ENCODE measurements at regions not wholly inside any gene's neighbourhood (a gene's known extent, or its start where the extent isn't known, plus 50 kb on each side); places are given as distances from the start of the nearest gene placed in this dataset.

GRCh38 chr1:5304702-5305101, 650.3 kb downstream of the AJAP1 start:
- no peaks in the 10 kb centered on the region for H3K27me3 ChIP-seq (replicated peaks)
- H3K36me3 ChIP-seq, result no peaks in the 10 kb centered on the region
- H3K9me3 ChIP-seq (replicated peaks), result no peaks in the 10 kb centered on the region; the same call in 1 of the 2 replicates
- no peak overlapping the region for H3K4me3 ChIP-seq
- H3K27ac ChIP-seq, result no peak overlapping the region
- H3K4me1 ChIP-seq (replicated peaks), result no peaks in the 10 kb centered on the region
- DNase-seq (ENCODE audit: low read depth in 1 of 2, low spot score in 2 of 2), result no peak

DNA sequence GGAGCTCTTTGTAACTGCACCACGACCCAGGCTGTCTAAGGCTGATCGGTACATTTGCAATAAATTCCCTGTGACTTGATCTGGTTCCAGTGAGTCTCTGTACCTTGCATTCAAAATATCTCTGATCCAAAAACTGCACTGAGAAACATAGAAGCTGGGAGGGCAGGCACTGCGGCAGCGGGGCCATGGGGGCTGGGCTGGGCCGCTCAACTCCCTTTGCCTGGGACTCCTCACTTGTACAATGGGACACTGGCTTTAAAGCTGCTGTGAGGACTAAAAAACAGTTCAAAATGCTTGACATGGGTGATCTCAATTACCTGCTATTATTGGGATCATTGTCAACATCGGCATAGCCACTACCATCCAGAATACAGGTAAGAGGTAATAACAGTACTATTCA, 644.0 kb downstream of the AJAP1 start:
- no peaks in the 10 kb centered on the region for H3K4me1 ChIP-seq (replicated peaks)
- no peak overlapping the region for H3K4me3 ChIP-seq
- no peaks in the 10 kb centered on the region for H3K27me3 ChIP-seq (replicated peaks)
- no peak for DNase-seq (ENCODE audit: low read depth in 1 of 2, low spot score in 2 of 2)
- H3K27ac ChIP-seq, result no peak overlapping the region
- no peaks in the 10 kb centered on the region for H3K36me3 ChIP-seq
- no peaks in the 10 kb centered on the region; the same call in 1 of the 2 replicates for H3K9me3 ChIP-seq (replicated peaks)

DNA sequence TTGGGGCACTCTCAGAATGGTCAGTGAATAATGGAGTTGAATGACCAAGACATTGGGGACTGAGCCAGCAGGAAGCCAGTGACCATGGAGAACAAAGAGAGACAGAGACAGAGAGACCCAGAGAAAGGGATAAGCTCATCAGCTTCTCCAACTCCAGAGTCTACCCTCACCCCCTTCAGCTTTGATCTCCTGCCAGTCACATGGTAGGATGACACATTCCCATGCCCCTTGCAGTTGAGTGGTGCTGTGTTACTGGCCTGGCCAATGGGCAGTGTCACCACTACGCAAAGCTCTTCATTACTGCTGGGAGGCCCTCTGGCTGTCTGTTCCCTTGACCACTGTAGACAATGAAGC, 643.5 kb downstream of the AJAP1 start:
- Histone ChIP-seq H3K27ac (no peak overlapping the region), H3K36me3 (no peaks in the 10 kb centered on the region), H3K27me3 (replicated peaks) (no peaks in the 10 kb centered on the region), H3K4me3 (no peak overlapping the region), H3K4me1 (replicated peaks) (no peaks in the 10 kb centered on the region), H3K9me3 (replicated peaks) (no peaks in the 10 kb centered on the region; the same call in 1 of the 2 replicates)
- no peak for DNase-seq (ENCODE audit: low read depth in 1 of 2, low spot score in 2 of 2)

GRCh38 chr1:5297180-5297885, 642.9 kb downstream of the AJAP1 start:
- Histone ChIP-seq H3K9me3 (replicated peaks) (no peaks in the 10 kb centered on the region; the same call in 1 of the 2 replicates), H3K4me3 (no peak overlapping the region)

GRCh38 chr1:5296557-5297179, 642.3 kb downstream of the AJAP1 start:
- Histone ChIP-seq H3K27ac (no peak overlapping the region), H3K4me3 (no peak overlapping the region), H3K36me3 (no peaks in the 10 kb centered on the region), H3K9me3 (replicated peaks) (peaks cover 5% of the 10 kb centered on the region; the same call in 1 of the 2 replicates), H3K27me3 (replicated peaks) (no peaks in the 10 kb centered on the region), H3K4me1 (replicated peaks) (no peaks in the 10 kb centered on the region)
- DNase-seq (ENCODE audit: low read depth in 1 of 2, low spot score in 2 of 2), result no peak

More at GRCh38 chr1:5297180-5297885, 642.9 kb downstream of the AJAP1 start:
- Histone ChIP-seq H3K4me1 (replicated peaks) (no peaks in the 10 kb centered on the region), H3K27me3 (replicated peaks) (no peaks in the 10 kb centered on the region), H3K27ac (no peak overlapping the region), H3K36me3 (no peaks in the 10 kb centered on the region)
- DNase-seq (ENCODE audit: low read depth in 1 of 2, low spot score in 2 of 2), result no peak

GRCh38 chr1:5296095-5296494, 641.7 kb downstream of the AJAP1 start:
- H3K4me3 ChIP-seq, result no peak overlapping the region
- no peaks in the 10 kb centered on the region for H3K4me1 ChIP-seq (replicated peaks)
- H3K9me3 ChIP-seq (replicated peaks), result peaks cover 5% of the 10 kb centered on the region; the same call in 1 of the 2 replicates
- H3K27ac ChIP-seq, result no peak overlapping the region
- DNase-seq (ENCODE audit: low read depth in 1 of 2, low spot score in 2 of 2), result no peak
- no peaks in the 10 kb centered on the region for H3K27me3 ChIP-seq (replicated peaks)
- H3K36me3 ChIP-seq, result no peaks in the 10 kb centered on the region

DNA sequence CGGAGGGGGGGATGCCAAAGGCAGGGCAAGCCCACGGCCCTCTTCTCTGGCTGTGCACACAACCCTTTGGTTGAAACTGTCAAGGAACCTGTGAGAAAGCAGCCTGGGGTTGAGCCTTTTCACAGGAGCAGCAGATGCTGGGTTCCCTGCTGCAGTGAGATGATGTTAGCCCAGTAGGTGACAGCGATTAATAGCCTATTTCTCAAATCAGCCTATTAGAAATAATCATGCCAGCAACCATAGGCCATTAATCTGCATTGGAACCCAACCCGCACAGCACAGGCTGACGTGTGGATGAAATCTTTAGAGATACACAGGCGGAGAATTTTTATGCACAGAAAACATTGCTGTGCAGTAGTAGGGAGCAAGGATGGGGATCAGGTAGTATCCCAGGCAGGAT, 637.5 kb downstream of the AJAP1 start:
- H3K4me1 ChIP-seq (replicated peaks), result no peaks in the 10 kb centered on the region
- H3K27ac ChIP-seq, result no peak overlapping the region
- H3K36me3 ChIP-seq, result no peaks in the 10 kb centered on the region
- peaks cover 10% of the 10 kb centered on the region; the same call in 1 of the 2 replicates for H3K9me3 ChIP-seq (replicated peaks)
- no peaks in the 10 kb centered on the region for H3K27me3 ChIP-seq (replicated peaks)
- DNase-seq (ENCODE audit: low read depth in 1 of 2, low spot score in 2 of 2), result no peak
- H3K4me3 ChIP-seq, result no peak overlapping the region

DNA sequence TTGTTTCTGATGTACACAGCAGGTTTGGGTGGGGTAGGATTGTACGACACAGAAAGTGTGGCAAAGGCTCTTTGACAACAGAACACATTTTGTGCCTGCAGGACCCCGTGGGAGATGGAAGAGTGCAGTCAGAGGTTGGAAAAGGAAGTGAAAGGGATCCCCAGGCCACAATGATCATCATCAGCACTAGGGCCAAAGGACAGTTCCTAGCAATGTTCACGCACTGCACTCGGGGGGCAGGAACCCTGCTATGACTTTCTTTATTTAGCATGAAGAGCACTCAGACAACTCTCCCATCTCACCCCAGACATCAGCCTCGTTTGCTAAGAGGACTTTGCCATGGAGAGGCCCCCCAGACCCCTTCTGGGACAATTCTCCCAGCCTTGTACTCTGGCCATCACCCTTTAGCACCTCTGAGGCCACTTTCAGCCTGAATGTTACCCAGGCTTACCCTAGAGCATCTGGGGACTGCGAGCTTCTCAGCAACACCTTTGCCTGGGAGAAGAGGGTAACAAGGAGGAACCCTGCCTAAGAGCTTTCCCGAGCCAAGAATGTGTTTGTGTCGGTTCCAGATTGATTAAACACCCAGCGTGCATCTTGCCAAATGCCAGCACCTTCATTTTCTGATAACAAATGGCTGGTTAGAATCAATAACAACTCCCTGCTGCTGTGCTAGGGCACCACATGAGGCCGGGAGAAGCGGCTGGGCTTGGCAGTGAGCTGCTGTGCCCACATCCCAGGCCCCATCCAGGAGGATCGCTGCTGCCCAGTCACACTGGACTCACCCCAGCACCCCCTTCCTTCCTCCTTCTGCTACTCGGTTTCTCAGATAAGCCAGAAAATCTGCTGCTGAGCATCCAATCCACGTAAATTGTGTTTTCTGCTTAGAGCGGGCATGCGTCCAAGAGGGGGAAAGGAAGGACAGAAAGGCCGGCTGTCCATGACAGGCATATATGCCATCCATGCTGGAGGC, 633.1 kb downstream of the AJAP1 start:
- Histone ChIP-seq H3K9me3 (replicated peaks) (peaks cover 13% of the 10 kb centered on the region; the same call in 1 of the 2 replicates), H3K36me3 (no peaks in the 10 kb centered on the region), H3K27ac (no peak overlapping the region)

GRCh38 chr1:5286244-5286643, 631.8 kb downstream of the AJAP1 start:
- H3K4me1 ChIP-seq (replicated peaks), result no peaks in the 10 kb centered on the region
- peaks cover 8% of the 10 kb centered on the region for H3K9me3 ChIP-seq (replicated peaks)
- no peaks in the 10 kb centered on the region for H3K27me3 ChIP-seq (replicated peaks)
- H3K27ac ChIP-seq, result no peak overlapping the region
- H3K4me3 ChIP-seq, result no peak overlapping the region
- DNase-seq (ENCODE audit: low read depth in 1 of 2, low spot score in 2 of 2), result no peak
- no peaks in the 10 kb centered on the region for H3K36me3 ChIP-seq

More for the DNA sequence above, 633.1 kb downstream of the AJAP1 start:
- Histone ChIP-seq H3K4me1 (replicated peaks) (no peaks in the 10 kb centered on the region), H3K4me3 (no peak overlapping the region), H3K27me3 (replicated peaks) (no peaks in the 10 kb centered on the region)
- no peak for DNase-seq (ENCODE audit: low read depth in 1 of 2, low spot score in 2 of 2)

- Histone ChIP-seq H3K9me3 (replicated peaks) (no peaks in the 10 kb centered on the region; the same call in 1 of the 2 replicates), H3K4me1 (replicated peaks) (no peaks in the 10 kb centered on the region), H3K4me3 (no peak overlapping the region), H3K27me3 (replicated peaks) (no peaks in the 10 kb centered on the region), H3K36me3 (no peaks in the 10 kb centered on the region), H3K27ac (no peak overlapping the region)
- DNase-seq (ENCODE audit: low read depth in 1 of 2, low spot score in 2 of 2), result no peak
Observed at GRCh38 chr1:5274527-5274926, 620.1 kb downstream of the AJAP1 start.

GRCh38 chr1:5273280-5274003, 619.0 kb downstream of the AJAP1 start:
- Histone ChIP-seq H3K4me1 (replicated peaks) (no peaks in the 10 kb centered on the region), H3K36me3 (no peaks in the 10 kb centered on the region), H3K27me3 (replicated peaks) (no peaks in the 10 kb centered on the region), H3K9me3 (replicated peaks) (no peaks in the 10 kb centered on the region; the same call in 1 of the 2 replicates), H3K4me3 (no peak overlapping the region), H3K27ac (no peak overlapping the region)
- DNase-seq (ENCODE audit: low read depth in 1 of 2, low spot score in 2 of 2), result no peak

DNA sequence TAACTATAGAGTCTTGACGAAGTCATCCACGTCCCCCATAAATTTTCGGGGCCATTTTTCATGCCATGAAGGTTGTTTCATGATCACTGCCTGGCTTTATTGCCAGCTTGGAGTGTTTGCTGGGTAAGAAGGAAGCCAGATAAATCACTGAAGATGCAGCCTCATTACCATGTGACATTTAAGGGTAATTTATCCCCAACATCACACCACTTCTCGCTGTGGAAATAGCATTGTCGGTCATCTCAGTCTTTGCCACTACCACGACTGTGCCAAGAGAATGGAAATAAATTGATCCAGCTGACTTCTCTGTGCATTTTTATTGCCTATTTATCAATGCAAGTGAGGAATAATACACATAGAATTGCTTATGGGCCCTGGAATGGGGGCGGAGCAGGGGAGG, 617.9 kb downstream of the AJAP1 start:
- Histone ChIP-seq H3K9me3 (replicated peaks) (no peaks in the 10 kb centered on the region; the same call in 1 of the 2 replicates), H3K4me3 (no peak overlapping the region)
- no peak for DNase-seq (ENCODE audit: low read depth in 1 of 2, low spot score in 2 of 2)

DNA sequence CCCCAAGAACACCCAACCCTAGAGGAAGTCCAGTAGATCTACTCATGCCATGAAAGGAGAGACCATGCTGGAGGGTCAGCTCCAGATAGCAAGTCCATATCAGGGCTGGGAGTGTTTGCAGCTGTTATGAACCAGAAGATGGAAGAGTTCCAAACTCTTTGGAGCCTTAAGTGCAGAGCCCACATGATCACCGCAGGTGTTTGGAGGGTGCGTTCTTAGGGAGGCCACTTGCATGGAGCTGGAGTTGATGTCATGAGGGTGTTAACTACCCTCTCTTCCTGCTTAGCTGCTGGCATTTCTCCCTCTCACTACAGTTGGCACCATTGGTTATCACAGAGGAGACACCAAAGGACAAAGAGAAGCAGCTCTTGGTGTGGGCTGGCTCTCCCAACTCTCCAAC, 616.9 kb downstream of the AJAP1 start:
- Histone ChIP-seq H3K4me1 (replicated peaks) (no peaks in the 10 kb centered on the region), H3K4me3 (no peak overlapping the region), H3K27me3 (replicated peaks) (no peaks in the 10 kb centered on the region), H3K36me3 (no peaks in the 10 kb centered on the region), H3K9me3 (replicated peaks) (peaks cover 3% of the 10 kb centered on the region; the same call in 1 of the 2 replicates), H3K27ac (no peak overlapping the region)
- DNase-seq (ENCODE audit: low read depth in 1 of 2, low spot score in 2 of 2), result no peak

More for the DNA sequence above, 617.9 kb downstream of the AJAP1 start:
- Histone ChIP-seq H3K27ac (no peak overlapping the region), H3K27me3 (replicated peaks) (no peaks in the 10 kb centered on the region), H3K36me3 (no peaks in the 10 kb centered on the region), H3K4me1 (replicated peaks) (no peaks in the 10 kb centered on the region)
